ENCODE measurements at regions not wholly inside any gene's neighbourhood (a gene's known extent, or its start where the extent isn't known, plus 50 kb on each side); places are given as distances from the start of the nearest gene placed in this dataset.

DNA sequence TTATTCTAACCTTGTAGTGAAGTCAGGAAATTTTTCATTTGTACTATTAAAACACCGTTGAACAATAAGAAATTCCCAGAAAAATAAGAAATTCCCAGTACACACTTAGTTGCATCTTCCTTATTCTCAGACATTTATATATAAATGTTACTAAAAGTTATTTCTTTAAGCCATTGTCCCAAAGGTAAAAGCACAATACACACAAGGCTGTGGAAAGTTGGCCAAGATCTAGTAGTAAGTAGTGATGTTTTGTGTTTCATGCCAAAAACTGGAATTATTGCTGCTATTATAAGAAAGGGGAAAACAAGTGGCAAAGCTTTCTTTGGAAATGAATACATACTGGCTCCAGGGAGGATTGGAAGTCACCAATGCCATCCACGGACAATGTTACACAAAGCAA, 802.5 kb upstream of the DPPA4 start:
- Histone ChIP-seq H3K4me1 (peaks cover 0 to 3% (median 0%) of the 10 kb centered on the region in 4 donors), H3K9me3 (peaks cover 0 to 5% (median 3%) of the 10 kb centered on the region in 4 donors), H3K27me3 (no peaks in the 10 kb centered on the region), H3K36me3 (no peaks in the 10 kb centered on the region), H3K27ac (no peak overlapping the region), H3K4me3 (no peak overlapping the region)
- ATAC-seq (ENCODE audit: low FRiP score in 2 of 2) (no peak), DNase-seq (no peak)
- whole genome bisulfite sequencing, 2 donors = 66 to 80% methylated on average over 2 of the region's 2 CpGs
- TF ChIP-seq, protein P1, sequence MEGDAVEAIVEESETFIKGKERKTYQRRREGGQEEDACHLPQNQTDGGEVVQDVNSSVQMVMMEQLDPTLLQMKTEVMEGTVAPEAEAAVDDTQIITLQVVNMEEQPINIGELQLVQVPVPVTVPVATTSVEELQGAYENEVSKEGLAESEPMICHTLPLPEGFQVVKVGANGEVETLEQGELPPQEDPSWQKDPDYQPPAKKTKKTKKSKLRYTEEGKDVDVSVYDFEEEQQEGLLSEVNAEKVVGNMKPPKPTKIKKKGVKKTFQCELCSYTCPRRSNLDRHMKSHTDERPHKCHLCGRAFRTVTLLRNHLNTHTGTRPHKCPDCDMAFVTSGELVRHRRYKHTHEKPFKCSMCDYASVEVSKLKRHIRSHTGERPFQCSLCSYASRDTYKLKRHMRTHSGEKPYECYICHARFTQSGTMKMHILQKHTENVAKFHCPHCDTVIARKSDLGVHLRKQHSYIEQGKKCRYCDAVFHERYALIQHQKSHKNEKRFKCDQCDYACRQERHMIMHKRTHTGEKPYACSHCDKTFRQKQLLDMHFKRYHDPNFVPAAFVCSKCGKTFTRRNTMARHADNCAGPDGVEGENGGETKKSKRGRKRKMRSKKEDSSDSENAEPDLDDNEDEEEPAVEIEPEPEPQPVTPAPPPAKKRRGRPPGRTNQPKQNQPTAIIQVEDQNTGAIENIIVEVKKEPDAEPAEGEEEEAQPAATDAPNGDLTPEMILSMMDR (IDR thresholded peaks at IDR 0.05) = no peak
- TF ChIP-seq POLR2A (IDR thresholded peaks at IDR 0.05) (no peak), EP300 (IDR thresholded peaks at IDR 0.05) (no peak), POLR2AphosphoS5 (IDR thresholded peaks at IDR 0.05) (no peak)

DNA sequence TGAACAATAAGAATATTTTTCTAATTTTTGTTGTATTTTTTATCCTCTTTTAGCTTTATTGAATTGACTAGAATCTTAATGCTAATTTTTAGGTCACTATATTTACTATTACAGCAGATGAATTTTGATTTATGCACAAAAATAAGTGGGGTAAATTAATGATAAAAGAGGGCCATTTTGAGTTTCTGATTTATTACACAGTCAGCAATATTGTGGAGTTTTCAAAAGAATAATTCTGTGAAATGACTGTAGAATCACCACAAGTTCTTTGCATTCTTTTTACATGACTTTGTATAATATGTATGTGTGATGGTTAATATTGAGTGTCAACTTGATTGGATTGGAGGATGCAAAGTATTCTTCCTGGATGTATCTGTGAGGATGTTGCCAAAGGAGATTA, 812.4 kb upstream of the DPPA4 start:
- Histone ChIP-seq H3K4me3 (no peak overlapping the region), H3K4me1 (no peaks in the 10 kb centered on the region), H3K36me3 (no peaks in the 10 kb centered on the region), H3K27ac (no peak overlapping the region), H3K27me3 (no peaks in the 10 kb centered on the region), H3K9me3 (no peaks in the 10 kb centered on the region)
- DNase-seq = no peak
- TF ChIP-seq, protein P1 (IDR thresholded peaks at IDR 0.05) = no peak
- TF ChIP-seq EP300 (IDR thresholded peaks at IDR 0.05) = no peak
- no peak for TF ChIP-seq POLR2A (IDR thresholded peaks at IDR 0.05)
- TF ChIP-seq POLR2AphosphoS5 (IDR thresholded peaks at IDR 0.05) = no peak
- ATAC-seq (ENCODE audit: low FRiP score in 2 of 2) = no peak

DNA sequence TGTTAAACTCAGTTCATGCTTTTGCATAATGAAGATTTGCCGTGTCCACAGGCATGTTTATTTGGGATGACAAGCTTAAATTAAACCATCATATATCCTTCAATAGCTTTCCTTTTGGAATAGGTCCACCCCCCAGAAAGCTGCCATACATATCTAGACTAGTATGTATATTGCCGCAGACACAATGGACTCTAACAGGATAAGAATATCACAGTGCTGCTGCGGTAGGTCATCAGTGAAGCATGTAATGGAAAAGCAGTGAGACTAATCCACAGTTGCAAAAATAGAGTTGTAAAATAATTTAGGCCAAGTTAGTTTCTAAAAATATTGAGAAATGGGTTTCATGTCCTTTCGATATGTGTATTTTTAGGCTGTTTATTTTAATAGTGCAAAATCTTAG, 819.9 kb upstream of the DPPA4 start:
- DNase-seq = no peak
- Histone ChIP-seq H3K27me3 (no peaks in the 10 kb centered on the region), H3K4me1 (no peaks in the 10 kb centered on the region), H3K4me3 (no peak overlapping the region), H3K36me3 (no peaks in the 10 kb centered on the region), H3K27ac (no peak overlapping the region), H3K9me3 (no peaks in the 10 kb centered on the region)
- WGBS, 2 donors = 89 to 91% methylated on average over 4 of the region's 4 CpGs
- ATAC-seq (ENCODE audit: low FRiP score in 2 of 2) = no peak
- TF ChIP-seq POLR2A (IDR thresholded peaks at IDR 0.05) = no peak
- TF ChIP-seq EP300 (IDR thresholded peaks at IDR 0.05) = no peak
- TF ChIP-seq POLR2AphosphoS5 (IDR thresholded peaks at IDR 0.05) = no peak
- TF ChIP-seq, protein P1 (IDR thresholded peaks at IDR 0.05) = no peak

DNA sequence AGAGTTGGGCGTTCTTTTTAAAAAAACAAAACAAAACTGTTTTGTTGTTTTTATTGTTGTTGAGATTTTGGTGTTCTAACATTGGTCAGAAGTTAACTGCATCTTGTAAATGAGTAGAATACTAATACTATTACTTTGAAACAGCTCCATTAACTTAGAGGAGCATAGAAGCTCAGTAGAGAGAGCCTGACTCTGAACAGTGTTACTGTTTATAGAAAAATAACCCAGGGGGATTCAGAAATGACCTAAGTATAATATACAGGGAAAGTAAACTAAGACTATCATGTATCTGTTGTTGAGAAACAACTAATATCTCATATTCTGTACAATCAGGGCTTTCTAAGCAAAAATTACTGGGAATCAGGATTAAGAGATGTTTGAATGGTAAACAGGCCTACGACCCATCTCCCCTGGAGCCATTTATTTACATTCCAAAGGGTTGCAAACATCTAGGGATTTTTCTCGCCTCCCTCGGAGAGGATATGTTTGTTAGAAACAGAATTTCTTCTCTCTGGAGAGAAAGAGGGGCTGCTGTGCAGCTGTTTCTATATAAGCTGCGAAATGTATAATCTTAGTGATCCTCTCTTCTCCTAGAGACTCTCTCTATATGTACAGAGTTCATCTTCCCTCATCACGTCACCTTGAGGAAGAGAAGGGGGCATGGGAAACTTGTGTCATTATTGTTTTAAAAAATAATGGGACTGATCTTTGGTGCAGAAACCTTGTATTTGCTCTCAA, 827.5 kb upstream of the DPPA4 start:
- H3K36me3 ChIP-seq = no peaks in the 10 kb centered on the region
- no peak for TF ChIP-seq POLR2AphosphoS5 (IDR thresholded peaks at IDR 0.05)
- TF ChIP-seq POLR2A (IDR thresholded peaks at IDR 0.05) = no peak
- TF ChIP-seq, protein P1 (IDR thresholded peaks at IDR 0.05) = no peak
- no peak for TF ChIP-seq EP300 (IDR thresholded peaks at IDR 0.05)
- no peak overlapping the region for H3K4me3 ChIP-seq
- no peak for DNase-seq
- no peak overlapping the region for H3K27ac ChIP-seq
- no peaks in the 10 kb centered on the region for H3K9me3 ChIP-seq
- 49 to 68% methylated on average over 6 of the region's 6 CpGs for WGBS, 2 donors
- no peaks in the 10 kb centered on the region for H3K27me3 ChIP-seq
- no peak for ATAC-seq (ENCODE audit: low FRiP score in 2 of 2)
- H3K4me1 ChIP-seq = no peaks in the 10 kb centered on the region

DNA sequence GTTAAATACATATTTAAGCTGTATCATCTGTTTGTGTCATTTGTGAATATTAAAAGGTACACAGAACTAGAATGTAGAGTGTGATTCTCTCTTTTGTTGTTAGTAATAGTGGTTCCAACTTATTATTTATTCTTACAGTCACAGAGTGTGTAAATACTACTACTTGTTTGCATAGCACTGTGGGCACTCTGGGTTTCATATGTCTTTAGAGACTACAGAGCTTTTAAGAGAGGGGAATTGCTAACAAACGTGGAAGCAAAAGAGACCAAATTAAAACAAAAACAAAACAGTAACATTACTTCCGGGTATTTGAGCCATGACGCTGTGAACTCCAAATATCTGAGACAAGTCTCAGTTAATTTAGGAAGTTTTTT, 828.0 kb upstream of the DPPA4 start:
- Histone ChIP-seq H3K4me3 (no peak overlapping the region), H3K9me3 (no peaks in the 10 kb centered on the region), H3K4me1 (no peaks in the 10 kb centered on the region), H3K36me3 (no peaks in the 10 kb centered on the region), H3K27me3 (no peaks in the 10 kb centered on the region), H3K27ac (no peak overlapping the region)
- 13 to 27% methylated on average over 3 of the region's 3 CpGs for WGBS, 2 donors
- ATAC-seq (ENCODE audit: low FRiP score in 2 of 2) (no peak), DNase-seq (no peak)
- TF ChIP-seq EP300 (IDR thresholded peaks at IDR 0.05) (no peak), POLR2A (IDR thresholded peaks at IDR 0.05) (no peak)
- TF ChIP-seq, protein P1 (IDR thresholded peaks at IDR 0.05) = no peak
